H1 (cell line): ENCODE measurements at regions not wholly inside any gene's neighbourhood (a gene's known extent, or its start where the extent isn't known, plus 50 kb on each side); places are given as distances from the start of the nearest gene placed in this dataset.

ENCODE experiments used
- CEBPB ChIP-seq: IDR thresholded peaks from 2 replicates; pipeline ENCODE4 v1.6.1; 2012; ENCODE audit warnings: low read depth, low read length
- EZH2 ChIP-seq: fragments of 200-600 bp; sonication (generic); IDR thresholded peaks from 2 replicates; pipeline ENCODE4 v1.7.1; 2012; ENCODE audit warnings: low read depth, mild to moderate bottlenecking, moderate library complexity, low read length, inconsistent platforms; ENCODE audit not compliant: severe bottlenecking
- SP1 ChIP-seq: IDR thresholded peaks from 2 replicates; pipeline ENCODE4 v1.6.1; 2011; ENCODE audit warnings: low read depth, low read length

DNA sequence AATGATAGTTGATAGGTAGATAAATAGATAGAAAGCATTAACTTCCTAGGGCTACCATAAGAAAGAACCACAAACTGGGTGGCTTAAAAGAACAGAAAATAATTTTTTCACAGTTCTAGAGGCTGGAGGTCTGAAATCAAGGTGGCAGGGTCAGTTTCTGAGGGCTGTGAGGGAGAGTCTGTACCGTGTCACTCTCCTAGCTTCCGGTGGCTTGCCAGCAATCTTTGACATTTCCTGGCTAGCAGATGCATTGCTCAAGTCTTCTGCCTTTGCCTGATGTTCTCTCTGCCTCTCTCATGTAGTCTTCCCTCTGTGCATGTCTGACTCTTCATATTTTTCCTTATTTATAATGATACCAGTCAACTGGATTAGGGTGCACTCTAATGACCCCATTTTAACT, 1132.7 kb downstream of the CDH9 start:
- TF ChIP-seq EZH2 (no peak), CEBPB (no peak), SP1 (no peak)
